ENCODE measurements at regions not wholly inside any gene's neighbourhood (a gene's known extent, or its start where the extent isn't known, plus 50 kb on each side); places are given as distances from the start of the nearest gene placed in this dataset.

DNA sequence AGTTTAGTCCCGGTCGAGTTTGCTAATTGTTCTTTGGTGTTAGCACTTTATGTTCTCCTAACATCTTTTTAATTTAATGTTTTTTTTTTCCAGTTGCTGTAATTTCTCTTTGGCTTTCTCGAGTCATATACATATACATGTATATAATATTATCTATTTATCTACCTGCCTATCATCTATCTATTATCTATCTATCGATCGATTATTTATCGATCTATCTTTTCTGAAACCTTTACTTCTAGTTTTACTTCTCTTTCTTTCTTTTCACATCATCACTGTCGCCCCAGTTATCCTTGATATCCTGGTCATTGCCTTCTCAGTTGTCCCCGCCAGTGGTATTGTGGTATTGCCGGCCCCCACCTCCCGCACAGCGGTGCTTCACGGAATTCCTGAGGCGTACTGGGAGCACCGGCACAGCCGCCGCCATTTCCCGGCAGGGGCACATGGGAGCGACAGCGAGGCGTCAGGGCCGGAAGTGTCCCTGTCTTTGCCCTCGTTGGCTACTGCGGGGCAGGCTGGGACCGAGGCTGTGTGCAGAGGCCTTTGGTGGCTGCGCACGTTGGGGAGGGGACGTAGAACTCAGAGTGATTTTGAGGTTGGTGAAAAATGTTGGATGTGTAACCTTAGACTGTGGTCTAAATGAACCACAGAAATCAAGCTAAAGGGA is 101.1 kb downstream of the NUF2 start:
- H3K9me3 ChIP-seq (ENCODE audit: control insufficient read depth, insufficient read depth, low read depth, low read length), result no peaks in the 10 kb centered on the region
- TF ChIP-seq ZNF274 (IDR thresholded peaks at IDR 0.05; ENCODE audit: low read length) (no peak), ZNF274 (tag by site-specific recombination; IDR thresholded peaks at IDR 0.05; ENCODE audit: borderline replicate concordance) (no peak), ZNF621 (tag by site-specific recombination; IDR thresholded peaks at IDR 0.05) (no peak), ZNF398 (tag by site-specific recombination; IDR thresholded peaks at IDR 0.05) (no peak), ZNF292 (tag by site-specific recombination; IDR thresholded peaks at IDR 0.05; ENCODE audit: borderline replicate concordance, low read depth) (no peak), ZNF248 (tag by site-specific recombination; IDR thresholded peaks at IDR 0.05) (no peak), ZNF132 (tag by site-specific recombination; IDR thresholded peaks at IDR 0.05; ENCODE audit: borderline replicate concordance) (no peak), ZNF324 (tag by site-specific recombination; IDR thresholded peaks at IDR 0.05) (no peak), ZNF140 (tag by site-specific recombination; IDR thresholded peaks at IDR 0.05) (no peak)
- TF ChIP-seq, protein P1, sequence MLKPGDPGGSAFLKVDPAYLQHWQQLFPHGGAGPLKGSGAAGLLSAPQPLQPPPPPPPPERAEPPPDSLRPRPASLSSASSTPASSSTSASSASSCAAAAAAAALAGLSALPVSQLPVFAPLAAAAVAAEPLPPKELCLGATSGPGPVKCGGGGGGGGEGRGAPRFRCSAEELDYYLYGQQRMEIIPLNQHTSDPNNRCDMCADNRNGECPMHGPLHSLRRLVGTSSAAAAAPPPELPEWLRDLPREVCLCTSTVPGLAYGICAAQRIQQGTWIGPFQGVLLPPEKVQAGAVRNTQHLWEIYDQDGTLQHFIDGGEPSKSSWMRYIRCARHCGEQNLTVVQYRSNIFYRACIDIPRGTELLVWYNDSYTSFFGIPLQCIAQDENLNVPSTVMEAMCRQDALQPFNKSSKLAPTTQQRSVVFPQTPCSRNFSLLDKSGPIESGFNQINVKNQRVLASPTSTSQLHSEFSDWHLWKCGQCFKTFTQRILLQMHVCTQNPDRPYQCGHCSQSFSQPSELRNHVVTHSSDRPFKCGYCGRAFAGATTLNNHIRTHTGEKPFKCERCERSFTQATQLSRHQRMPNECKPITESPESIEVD (tag by site-specific recombination; IDR thresholded peaks at IDR 0.05), result no peak
- TF ChIP-seq, protein P2, sequence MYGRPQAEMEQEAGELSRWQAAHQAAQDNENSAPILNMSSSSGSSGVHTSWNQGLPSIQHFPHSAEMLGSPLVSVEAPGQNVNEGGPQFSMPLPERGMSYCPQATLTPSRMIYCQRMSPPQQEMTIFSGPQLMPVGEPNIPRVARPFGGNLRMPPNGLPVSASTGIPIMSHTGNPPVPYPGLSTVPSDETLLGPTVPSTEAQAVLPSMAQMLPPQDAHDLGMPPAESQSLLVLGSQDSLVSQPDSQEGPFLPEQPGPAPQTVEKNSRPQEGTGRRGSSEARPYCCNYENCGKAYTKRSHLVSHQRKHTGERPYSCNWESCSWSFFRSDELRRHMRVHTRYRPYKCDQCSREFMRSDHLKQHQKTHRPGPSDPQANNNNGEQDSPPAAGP (tag by site-specific recombination; IDR thresholded peaks at IDR 0.05), result no peak
- no peak overlapping the region for H3K4me3 ChIP-seq (ENCODE audit: low read depth, low read length)
- POLR2A ChIA-PET, result no interaction called here
- no peak overlapping the region for H3K27ac ChIP-seq (ENCODE audit: extremely low read depth, low read depth, low read length)
- no peaks in the 10 kb centered on the region for H3K4me1 ChIP-seq (ENCODE audit: control insufficient read depth, insufficient read depth, low read length)
- no peaks in the 10 kb centered on the region for H3K36me3 ChIP-seq (ENCODE audit: control insufficient read depth in 2 of 2, insufficient read depth in 1 of 2, low read length in 2 of 2)
- CTCF ChIA-PET, result no interaction called here

DNA sequence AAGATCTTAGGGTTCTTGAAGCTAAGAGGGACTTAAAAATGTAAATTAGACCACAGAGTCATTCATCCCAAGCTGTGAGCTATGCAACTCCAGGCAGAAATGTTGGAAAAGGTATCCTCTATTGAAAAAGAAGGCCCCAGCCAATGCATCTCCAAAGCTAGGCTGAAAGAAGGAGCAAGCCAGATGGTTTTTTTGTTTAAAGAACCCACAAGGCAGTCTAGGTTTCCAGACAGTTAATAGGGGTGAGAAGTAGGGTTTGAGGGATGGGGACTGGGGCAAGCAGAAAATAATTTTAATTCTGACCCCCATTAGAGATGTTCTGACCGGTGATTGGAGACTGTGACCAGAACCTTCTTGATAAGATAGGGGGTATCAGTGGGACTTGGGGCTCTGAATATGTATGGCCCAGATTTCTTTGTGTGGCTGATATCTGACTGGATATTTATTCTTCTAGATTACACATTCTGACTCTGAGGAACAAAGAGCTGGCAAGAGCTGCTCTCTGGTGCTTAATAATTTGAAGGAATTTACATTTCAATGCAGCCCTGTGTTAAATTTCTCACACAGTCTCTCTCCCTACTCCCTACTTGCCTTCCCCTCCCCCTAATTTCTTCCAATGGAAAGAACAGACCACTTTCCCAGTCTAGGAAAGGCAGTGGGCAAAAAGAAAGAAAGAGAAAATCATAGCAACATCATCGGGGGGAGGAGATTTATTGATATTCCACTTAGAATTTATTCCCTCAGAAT is 104.9 kb downstream of the NUF2 start:
- CTCF ChIA-PET, result interaction anchor here (0.7 kb wide), 1 partner anchor 854 kb away, joined by 3 read pairs; no protein-coding TSS in a partner anchor
- H3K4me1 ChIP-seq (ENCODE audit: control insufficient read depth, insufficient read depth, low read length), result no peaks in the 10 kb centered on the region
- no peak for TF ChIP-seq ZNF341 (tag by site-specific recombination; IDR thresholded peaks at IDR 0.05; ENCODE audit: low read depth)
- no peak for TF ChIP-seq TRIM28 (IDR thresholded peaks at IDR 0.05; ENCODE audit: borderline replicate concordance, low read length)
- TF ChIP-seq GLIS2 (tag by site-specific recombination; IDR thresholded peaks at IDR 0.05), result no peak
- TF ChIP-seq ZNF148 (tag by site-specific recombination; IDR thresholded peaks at IDR 0.05; ENCODE audit: borderline replicate concordance), result no peak
- TF ChIP-seq ZNF654 (tag by site-specific recombination; IDR thresholded peaks at IDR 0.05; ENCODE audit: low read depth), result no peak
- TF ChIP-seq, protein P3, sequence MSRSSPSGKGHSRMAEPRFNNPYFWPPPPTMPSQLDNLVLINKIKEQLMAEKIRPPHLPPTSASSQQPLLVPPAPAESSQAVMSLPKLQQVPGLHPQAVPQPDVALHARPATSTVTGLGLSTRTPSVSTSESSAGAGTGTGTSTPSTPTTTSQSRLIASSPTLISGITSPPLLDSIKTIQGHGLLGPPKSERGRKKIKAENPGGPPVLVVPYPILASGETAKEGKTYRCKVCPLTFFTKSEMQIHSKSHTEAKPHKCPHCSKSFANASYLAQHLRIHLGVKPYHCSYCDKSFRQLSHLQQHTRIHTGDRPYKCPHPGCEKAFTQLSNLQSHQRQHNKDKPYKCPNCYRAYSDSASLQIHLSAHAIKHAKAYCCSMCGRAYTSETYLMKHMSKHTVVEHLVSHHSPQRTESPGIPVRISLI (tag by site-specific recombination; IDR thresholded peaks at IDR 0.05), result no peak
- no peak for TF ChIP-seq ZBTB11 (tag by site-specific recombination; conservative IDR thresholded peaks at IDR 0.05; ENCODE audit: low read depth)
- no peak for TF ChIP-seq ZNF585B (tag by site-specific recombination; IDR thresholded peaks at IDR 0.05)
- no peak for TF ChIP-seq ZNF776 (tag by site-specific recombination; IDR thresholded peaks at IDR 0.05; ENCODE audit: borderline replicate concordance)
- TF ChIP-seq ZNF792 (tag by site-specific recombination; IDR thresholded peaks at IDR 0.05), result no peak
- no peak for TF ChIP-seq ZNF223 (tag by site-specific recombination; IDR thresholded peaks at IDR 0.05)

More for the DNA sequence above, 104.9 kb downstream of the NUF2 start:
- H3K9me3 ChIP-seq (ENCODE audit: control insufficient read depth, insufficient read depth, low read depth, low read length), result no peaks in the 10 kb centered on the region
- H3K4me3 ChIP-seq (ENCODE audit: low read depth, low read length), result no peak overlapping the region
- POLR2A ChIA-PET, result no interaction called here
- H3K27ac ChIP-seq (ENCODE audit: extremely low read depth, low read depth, low read length), result no peak overlapping the region
- H3K36me3 ChIP-seq (ENCODE audit: control insufficient read depth in 2 of 2, insufficient read depth in 1 of 2, low read length in 2 of 2), result no peaks in the 10 kb centered on the region

Data from HEK293 (cell line).